ENCODE measurements at regions not wholly inside any gene's neighbourhood (a gene's known extent, or its start where the extent isn't known, plus 50 kb on each side); places are given as distances from the start of the nearest gene placed in this dataset.

DNA sequence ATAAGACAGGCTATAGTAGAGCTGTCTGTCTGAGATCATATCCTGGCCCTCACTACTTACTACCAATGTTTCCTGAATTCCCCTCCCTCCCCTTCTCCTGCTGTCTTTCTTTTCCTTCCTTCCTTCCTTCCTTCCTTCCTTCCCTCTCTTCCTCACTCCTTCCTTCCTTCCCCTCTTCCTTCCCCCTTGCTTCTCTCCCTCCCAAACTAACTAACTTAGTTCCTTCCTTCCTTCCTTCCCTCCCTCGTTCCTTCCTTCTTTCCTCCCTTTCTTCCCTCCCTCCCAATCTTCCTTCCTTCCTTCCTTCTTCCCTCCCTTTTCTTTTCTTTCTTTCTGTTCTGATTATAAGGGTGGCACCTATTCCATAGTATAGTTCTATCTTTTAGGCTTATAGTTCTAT, 150.0 kb upstream of the GDNF start:
- TF ChIP-seq, protein P1, sequence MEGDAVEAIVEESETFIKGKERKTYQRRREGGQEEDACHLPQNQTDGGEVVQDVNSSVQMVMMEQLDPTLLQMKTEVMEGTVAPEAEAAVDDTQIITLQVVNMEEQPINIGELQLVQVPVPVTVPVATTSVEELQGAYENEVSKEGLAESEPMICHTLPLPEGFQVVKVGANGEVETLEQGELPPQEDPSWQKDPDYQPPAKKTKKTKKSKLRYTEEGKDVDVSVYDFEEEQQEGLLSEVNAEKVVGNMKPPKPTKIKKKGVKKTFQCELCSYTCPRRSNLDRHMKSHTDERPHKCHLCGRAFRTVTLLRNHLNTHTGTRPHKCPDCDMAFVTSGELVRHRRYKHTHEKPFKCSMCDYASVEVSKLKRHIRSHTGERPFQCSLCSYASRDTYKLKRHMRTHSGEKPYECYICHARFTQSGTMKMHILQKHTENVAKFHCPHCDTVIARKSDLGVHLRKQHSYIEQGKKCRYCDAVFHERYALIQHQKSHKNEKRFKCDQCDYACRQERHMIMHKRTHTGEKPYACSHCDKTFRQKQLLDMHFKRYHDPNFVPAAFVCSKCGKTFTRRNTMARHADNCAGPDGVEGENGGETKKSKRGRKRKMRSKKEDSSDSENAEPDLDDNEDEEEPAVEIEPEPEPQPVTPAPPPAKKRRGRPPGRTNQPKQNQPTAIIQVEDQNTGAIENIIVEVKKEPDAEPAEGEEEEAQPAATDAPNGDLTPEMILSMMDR (IDR thresholded peaks at IDR 0.05 in 4 of 5, conservative IDR thresholded peaks at IDR 0.05 in 1 of 5): no peak
- no peak for TF ChIP-seq POLR2A (IDR thresholded peaks at IDR 0.05)

Measured in gastrocnemius medialis (tissue), 4 donors.